ENCODE measurements at regions not wholly inside any gene's neighbourhood (a gene's known extent, or its start where the extent isn't known, plus 50 kb on each side); places are given as distances from the start of the nearest gene placed in this dataset.
"Not testable (repeated sequence)": the region's sequence is repeated elsewhere in the genome, so short reads cannot be mapped to it uniquely, and the experiment has no call there.

GRCh38 chrX:117645639-117646038 is 471.0 kb downstream of the KLHL13 start:
- peaks cover 6% of the 10 kb centered on the region for H3K9me3 ChIP-seq (ENCODE audit: control insufficient read depth, low read depth, low read length)
- H3K4me3 ChIP-seq (ENCODE audit: low read length): no peak overlapping the region
- no peaks in the 10 kb centered on the region for H3K4me1 ChIP-seq (ENCODE audit: control insufficient read depth, low read depth, low read length)
- no peaks in the 10 kb centered on the region for H3K27me3 ChIP-seq (ENCODE audit: control insufficient read depth, insufficient read depth, low read length)
- no peaks in the 10 kb centered on the region for H3K36me3 ChIP-seq (ENCODE audit: control insufficient read depth, low read depth, low read length)
- H3K27ac ChIP-seq (ENCODE audit: low read length): no peak overlapping the region
- H3K9ac ChIP-seq (ENCODE audit: low read length): no peak overlapping the region

GRCh38 chrX:117641913-117642656 is 474.5 kb downstream of the KLHL13 start:
- Histone ChIP-seq H3K9me3 (ENCODE audit: control insufficient read depth, low read depth, low read length) (no peaks in the 10 kb centered on the region), H3K4me1 (ENCODE audit: control insufficient read depth, low read depth, low read length) (no peaks in the 10 kb centered on the region), H3K9ac (ENCODE audit: low read length) (no peak overlapping the region), H3K36me3 (ENCODE audit: control insufficient read depth, low read depth, low read length) (no peaks in the 10 kb centered on the region), H3K4me3 (ENCODE audit: low read length) (no peak overlapping the region), H3K27me3 (ENCODE audit: control insufficient read depth, insufficient read depth, low read length) (no peaks in the 10 kb centered on the region), H3K27ac (ENCODE audit: low read length) (no peak overlapping the region)

GRCh38 chrX:117636826-117637225 is 479.8 kb downstream of the KLHL13 start:
- Histone ChIP-seq H3K36me3 (ENCODE audit: control insufficient read depth, low read depth, low read length) (no peaks in the 10 kb centered on the region), H3K9ac (ENCODE audit: low read length) (no peak overlapping the region), H3K27ac (ENCODE audit: low read length) (no peak overlapping the region), H3K4me1 (ENCODE audit: control insufficient read depth, low read depth, low read length) (no peaks in the 10 kb centered on the region), H3K4me3 (ENCODE audit: low read length) (no peak overlapping the region), H3K9me3 (ENCODE audit: control insufficient read depth, low read depth, low read length) (peaks cover 17% of the 10 kb centered on the region), H3K27me3 (ENCODE audit: control insufficient read depth, insufficient read depth, low read length) (no peaks in the 10 kb centered on the region)

- Histone ChIP-seq H3K36me3 (ENCODE audit: control insufficient read depth, low read depth, low read length) (no peaks in the 10 kb centered on the region), H3K4me3 (ENCODE audit: low read length) (no peak overlapping the region), H3K9ac (ENCODE audit: low read length) (no peak overlapping the region), H3K27me3 (ENCODE audit: control insufficient read depth, insufficient read depth, low read length) (no peaks in the 10 kb centered on the region), H3K4me1 (ENCODE audit: control insufficient read depth, low read depth, low read length) (no peaks in the 10 kb centered on the region), H3K9me3 (ENCODE audit: control insufficient read depth, low read depth, low read length) (peaks cover 28% of the 10 kb centered on the region), H3K27ac (ENCODE audit: low read length) (no peak overlapping the region)
Measured at GRCh38 chrX:117633277-117633676, 483.3 kb downstream of the KLHL13 start.

GRCh38 chrX:117628381-117628780 is 488.2 kb downstream of the KLHL13 start:
- H3K36me3 ChIP-seq (ENCODE audit: control insufficient read depth, low read depth, low read length): no peaks in the 10 kb centered on the region
- no peak overlapping the region for H3K27ac ChIP-seq (ENCODE audit: low read length)
- H3K27me3 ChIP-seq (ENCODE audit: control insufficient read depth, insufficient read depth, low read length): no peaks in the 10 kb centered on the region
- peaks cover 29% of the 10 kb centered on the region for H3K9me3 ChIP-seq (ENCODE audit: control insufficient read depth, low read depth, low read length)
- no peaks in the 10 kb centered on the region for H3K4me1 ChIP-seq (ENCODE audit: control insufficient read depth, low read depth, low read length)
- no peak overlapping the region for H3K9ac ChIP-seq (ENCODE audit: low read length)
- H3K4me3 ChIP-seq (ENCODE audit: low read length): no peak overlapping the region

GRCh38 chrX:117610806-117611205 is 505.8 kb downstream of the KLHL13 start:
- H3K9me3 ChIP-seq (ENCODE audit: control insufficient read depth, low read depth, low read length): peaks cover 5% of the 10 kb centered on the region
- no peaks in the 10 kb centered on the region for H3K27me3 ChIP-seq (ENCODE audit: control insufficient read depth, insufficient read depth, low read length)
- no peak overlapping the region for H3K4me3 ChIP-seq (ENCODE audit: low read length)
- no peaks in the 10 kb centered on the region for H3K36me3 ChIP-seq (ENCODE audit: control insufficient read depth, low read depth, low read length)
- H3K9ac ChIP-seq (ENCODE audit: low read length): no peak overlapping the region
- no peak overlapping the region for H3K27ac ChIP-seq (ENCODE audit: low read length)
- H3K4me1 ChIP-seq (ENCODE audit: control insufficient read depth, low read depth, low read length): no peaks in the 10 kb centered on the region

GRCh38 chrX:117610049-117610448 is 506.6 kb downstream of the KLHL13 start:
- Histone ChIP-seq H3K4me3 (ENCODE audit: low read length) (no peak overlapping the region), H3K9ac (ENCODE audit: low read length) (no peak overlapping the region), H3K27ac (ENCODE audit: low read length) (no peak overlapping the region), H3K9me3 (ENCODE audit: control insufficient read depth, low read depth, low read length) (peaks cover 5% of the 10 kb centered on the region), H3K27me3 (ENCODE audit: control insufficient read depth, insufficient read depth, low read length) (no peaks in the 10 kb centered on the region), H3K36me3 (ENCODE audit: control insufficient read depth, low read depth, low read length) (no peaks in the 10 kb centered on the region), H3K4me1 (ENCODE audit: control insufficient read depth, low read depth, low read length) (no peaks in the 10 kb centered on the region)

- no peaks in the 10 kb centered on the region for H3K36me3 ChIP-seq (ENCODE audit: control insufficient read depth, low read depth, low read length)
- peaks cover 15% of the 10 kb centered on the region for H3K9me3 ChIP-seq (ENCODE audit: control insufficient read depth, low read depth, low read length)
- no peaks in the 10 kb centered on the region for H3K4me1 ChIP-seq (ENCODE audit: control insufficient read depth, low read depth, low read length)
- H3K9ac ChIP-seq (ENCODE audit: low read length): no peak overlapping the region
- no peak overlapping the region for H3K4me3 ChIP-seq (ENCODE audit: low read length)
- H3K27ac ChIP-seq (ENCODE audit: low read length): no peak overlapping the region
- H3K27me3 ChIP-seq (ENCODE audit: control insufficient read depth, insufficient read depth, low read length): no peaks in the 10 kb centered on the region
Measured at GRCh38 chrX:117607561-117607960, 509.0 kb downstream of the KLHL13 start.

GRCh38 chrX:117606101-117606500 is 510.5 kb downstream of the KLHL13 start:
- not testable (repeated sequence) for H3K4me1 ChIP-seq (ENCODE audit: control insufficient read depth, low read depth, low read length); H3K4me3 ChIP-seq (ENCODE audit: low read length); H3K9ac ChIP-seq (ENCODE audit: low read length); H3K27ac ChIP-seq (ENCODE audit: low read length); H3K36me3 ChIP-seq (ENCODE audit: control insufficient read depth, low read depth, low read length); H3K27me3 ChIP-seq (ENCODE audit: control insufficient read depth, insufficient read depth, low read length)
- peaks cover 18% of the 10 kb centered on the region for H3K9me3 ChIP-seq (ENCODE audit: control insufficient read depth, low read depth, low read length)

- H3K9ac ChIP-seq (ENCODE audit: low read length): no peak overlapping the region
- no peaks in the 10 kb centered on the region for H3K27me3 ChIP-seq (ENCODE audit: control insufficient read depth, insufficient read depth, low read length)
- H3K9me3 ChIP-seq (ENCODE audit: control insufficient read depth, low read depth, low read length): peaks cover 9% of the 10 kb centered on the region
- no peaks in the 10 kb centered on the region for H3K36me3 ChIP-seq (ENCODE audit: control insufficient read depth, low read depth, low read length)
- H3K27ac ChIP-seq (ENCODE audit: low read length): no peak overlapping the region
- H3K4me1 ChIP-seq (ENCODE audit: control insufficient read depth, low read depth, low read length): no peaks in the 10 kb centered on the region
- no peak overlapping the region for H3K4me3 ChIP-seq (ENCODE audit: low read length)
Measured at GRCh38 chrX:117570160-117570559, 546.5 kb downstream of the KLHL13 start.

- Histone ChIP-seq H3K4me1 (ENCODE audit: control insufficient read depth, low read depth, low read length) (no peaks in the 10 kb centered on the region), H3K9me3 (ENCODE audit: control insufficient read depth, low read depth, low read length) (peaks cover 15% of the 10 kb centered on the region), H3K36me3 (ENCODE audit: control insufficient read depth, low read depth, low read length) (no peaks in the 10 kb centered on the region), H3K27me3 (ENCODE audit: control insufficient read depth, insufficient read depth, low read length) (no peaks in the 10 kb centered on the region), H3K4me3 (ENCODE audit: low read length) (no peak overlapping the region), H3K27ac (ENCODE audit: low read length) (no peak overlapping the region), H3K9ac (ENCODE audit: low read length) (no peak overlapping the region)
Measured at GRCh38 chrX:117568238-117568637, 548.4 kb downstream of the KLHL13 start.

GRCh38 chrX:117543885-117544284 is 572.7 kb downstream of the KLHL13 start:
- no peak overlapping the region for H3K4me3 ChIP-seq (ENCODE audit: low read length)
- H3K36me3 ChIP-seq (ENCODE audit: control insufficient read depth, low read depth, low read length): no peaks in the 10 kb centered on the region
- no peaks in the 10 kb centered on the region for H3K9me3 ChIP-seq (ENCODE audit: control insufficient read depth, low read depth, low read length)
- no peak overlapping the region for H3K27ac ChIP-seq (ENCODE audit: low read length)
- no peaks in the 10 kb centered on the region for H3K4me1 ChIP-seq (ENCODE audit: control insufficient read depth, low read depth, low read length)
- H3K27me3 ChIP-seq (ENCODE audit: control insufficient read depth, insufficient read depth, low read length): no peaks in the 10 kb centered on the region
- no peak overlapping the region for H3K9ac ChIP-seq (ENCODE audit: low read length)

Data from iPS-18a (cell line).